ENCODE measurements at regions not wholly inside any gene's neighbourhood (a gene's known extent, or its start where the extent isn't known, plus 50 kb on each side); places are given as distances from the start of the nearest gene placed in this dataset.

DNA sequence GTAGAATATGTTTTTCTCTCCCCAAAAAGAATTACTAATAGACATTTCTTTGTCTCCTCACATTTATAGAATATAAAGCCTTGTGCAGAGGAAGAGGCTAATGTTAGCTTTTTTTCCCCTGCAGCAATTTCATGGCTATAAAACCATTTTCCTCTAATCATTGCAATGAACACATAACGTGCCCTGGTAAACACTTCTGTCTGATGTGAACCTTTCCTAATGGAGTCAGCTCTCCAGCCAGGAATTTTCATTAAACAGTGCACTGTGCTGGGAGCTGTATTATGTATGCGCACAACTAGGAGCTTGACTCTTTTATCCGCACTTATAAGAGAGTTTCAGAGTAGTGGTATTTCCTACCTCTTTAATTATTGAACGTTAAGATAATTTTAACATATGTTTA is 63.9 kb upstream of the SPATS2L start:
- TF ChIP-seq, protein P1, sequence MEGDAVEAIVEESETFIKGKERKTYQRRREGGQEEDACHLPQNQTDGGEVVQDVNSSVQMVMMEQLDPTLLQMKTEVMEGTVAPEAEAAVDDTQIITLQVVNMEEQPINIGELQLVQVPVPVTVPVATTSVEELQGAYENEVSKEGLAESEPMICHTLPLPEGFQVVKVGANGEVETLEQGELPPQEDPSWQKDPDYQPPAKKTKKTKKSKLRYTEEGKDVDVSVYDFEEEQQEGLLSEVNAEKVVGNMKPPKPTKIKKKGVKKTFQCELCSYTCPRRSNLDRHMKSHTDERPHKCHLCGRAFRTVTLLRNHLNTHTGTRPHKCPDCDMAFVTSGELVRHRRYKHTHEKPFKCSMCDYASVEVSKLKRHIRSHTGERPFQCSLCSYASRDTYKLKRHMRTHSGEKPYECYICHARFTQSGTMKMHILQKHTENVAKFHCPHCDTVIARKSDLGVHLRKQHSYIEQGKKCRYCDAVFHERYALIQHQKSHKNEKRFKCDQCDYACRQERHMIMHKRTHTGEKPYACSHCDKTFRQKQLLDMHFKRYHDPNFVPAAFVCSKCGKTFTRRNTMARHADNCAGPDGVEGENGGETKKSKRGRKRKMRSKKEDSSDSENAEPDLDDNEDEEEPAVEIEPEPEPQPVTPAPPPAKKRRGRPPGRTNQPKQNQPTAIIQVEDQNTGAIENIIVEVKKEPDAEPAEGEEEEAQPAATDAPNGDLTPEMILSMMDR (IDR thresholded peaks at IDR 0.05; ENCODE audit: low read length), result no peak
- TF ChIP-seq EZH2 (optimal IDR thresholded peaks at IDR 0.05; ENCODE audit: low read depth, low read length), result no peak
- no peak for TF ChIP-seq EZH2phosphoT487 (IDR thresholded peaks at IDR 0.05; ENCODE audit: low read length)
